Endodermal cell (in vitro differentiated cells): ENCODE measurements at regions not wholly inside any gene's neighbourhood (a gene's known extent, or its start where the extent isn't known, plus 50 kb on each side); places are given as distances from the start of the nearest gene placed in this dataset.

ENCODE experiments used
- DNase-seq: peaks from one replicate; pipeline ENCODE4 v3.0.0-alpha.2; 2017
- H3K27ac ChIP-seq: 2 replicates; pipeline ENCODE4 v1.5.1; 2013; ENCODE audit warnings: mild to moderate bottlenecking, low read depth, low read length, moderate library complexity
- H3K27me3 ChIP-seq: 2 replicates; pipeline ENCODE4 v1.6.1; 2013; ENCODE audit warnings: mild to moderate bottlenecking, low read length, moderate library complexity; ENCODE audit not compliant: insufficient read depth, control insufficient read depth, poor library complexity, severe bottlenecking
- H3K36me3 ChIP-seq: 2 replicates; pipeline ENCODE4 v1.7.0; 2013; ENCODE audit warnings: mild to moderate bottlenecking, low read length, moderate library complexity; ENCODE audit not compliant: control insufficient read depth, insufficient read depth
- H3K4me1 ChIP-seq: one replicate; pipeline ENCODE4 v1.7.0; 2013; ENCODE audit warnings: low read length; ENCODE audit not compliant: control insufficient read depth, insufficient read depth
- H3K4me3 ChIP-seq: 2 replicates; pipeline ENCODE4 v1.5.1; 2013; ENCODE audit warnings: mild to moderate bottlenecking, low read length, moderate library complexity
- H3K9ac ChIP-seq: 2 replicates; pipeline ENCODE4 v1.6.1; 2013; ENCODE audit warnings: mild to moderate bottlenecking, low read length, moderate library complexity; ENCODE audit not compliant: poor library complexity, severe bottlenecking; ENCODE audit errors: extremely low read depth
- H3K9me3 ChIP-seq: 2 replicates; pipeline ENCODE4 v1.6.1; 2013; ENCODE audit warnings: mild to moderate bottlenecking, low read length, moderate library complexity; ENCODE audit not compliant: control insufficient read depth
- H3K27ac Mint-ChIP-seq: 2 replicates; pipeline ENCODE4 v1.8.0; 2020; ENCODE audit warnings: mixed read lengths
- H3K27me3 Mint-ChIP-seq: 2 replicates; pipeline ENCODE4 v1.8.0; 2021; ENCODE audit warnings: mild to moderate bottlenecking, mixed read lengths; ENCODE audit not compliant: insufficient read depth
- H3K36me3 Mint-ChIP-seq: 2 replicates; pipeline ENCODE4 v1.8.0; 2020; ENCODE audit warnings: low read depth, mixed read lengths
- H3K4me1 Mint-ChIP-seq: 2 replicates; pipeline ENCODE4 v1.8.0; 2020; ENCODE audit warnings: mixed read lengths
- H3K4me3 Mint-ChIP-seq: 2 replicates; pipeline ENCODE4 v1.8.0; 2020; ENCODE audit warnings: mild to moderate bottlenecking, moderate library complexity, mixed read lengths
- H3K9me3 Mint-ChIP-seq: 2 replicates; pipeline ENCODE4 v1.8.0; 2020; ENCODE audit warnings: mild to moderate bottlenecking, mixed read lengths
- CTCF ChIP-seq: fragments of 200-600 bp; sonication (generic); conservative IDR thresholded peaks from 2 replicates; pipeline ENCODE4 v1.5.0; 2021; ENCODE audit warnings: antibody characterized with exemption, mild to moderate bottlenecking
- WGBS, 2 experiments: methylation state at CpG; one replicate each; pipeline versions ENCODE4 v1.1.5 to v1.1.7; 2013; ENCODE audit warnings: missing lambda C conversion rate in 2 of 2, mixed read lengths in 1 of 2; ENCODE audit not compliant: insufficient coverage in 1 of 2, insufficient read length in 1 of 2; 5-methylcytosine and 5-hydroxymethylcytosine counted together

GRCh38 chr13:111970494-111971141 is 96.3 kb upstream of the SOX1 start:
- Mint-ChIP-seq H3K4me3 (no peak overlapping the region), H3K9me3 (peaks cover 11% of the 10 kb centered on the region), H3K27ac (no peak overlapping the region), H3K4me1 (peaks cover 6% of the 10 kb centered on the region), H3K27me3 (peaks cover 20% of the 10 kb centered on the region), H3K36me3 (no peaks in the 10 kb centered on the region)
- Histone ChIP-seq H3K4me1 (no peaks in the 10 kb centered on the region), H3K27ac (no peak overlapping the region), H3K27me3 (peaks cover 22% of the 10 kb centered on the region), H3K4me3 (no peak overlapping the region), H3K36me3 (no peaks in the 10 kb centered on the region), H3K9ac (no peak overlapping the region), H3K9me3 (no peaks in the 10 kb centered on the region)
- no peak for DNase-seq
- WGBS, 2 experiments, result 86 to 88% methylated on average over 14 to 18 of the region's 18 CpGs
- TF ChIP-seq CTCF, result no peak

GRCh38 chr13:111971891-111972780 is 94.8 kb upstream of the SOX1 start:
- no peaks in the 10 kb centered on the region for H3K36me3 ChIP-seq
- no peaks in the 10 kb centered on the region for H3K9me3 ChIP-seq
- H3K4me1 ChIP-seq, result no peaks in the 10 kb centered on the region
- Mint-ChIP-seq H3K4me3 (no peak overlapping the region), H3K4me1 (peaks cover 6% of the 10 kb centered on the region), H3K27ac (no peak overlapping the region), H3K36me3 (no peaks in the 10 kb centered on the region), H3K9me3 (peaks cover 11% of the 10 kb centered on the region), H3K27me3 (peaks cover 20% of the 10 kb centered on the region)
- WGBS, 2 experiments, result 78 to 84% methylated on average over 15 to 25 of the region's 25 CpGs
- H3K4me3 ChIP-seq, result no peak overlapping the region
- no peak for TF ChIP-seq CTCF
- peaks cover 22% of the 10 kb centered on the region for H3K27me3 ChIP-seq
- peak overlapping the region; percentile 27 for H3K27ac ChIP-seq
- no peak overlapping the region for H3K9ac ChIP-seq
- no peak for DNase-seq

- H3K27ac ChIP-seq, result peak overlapping the region; percentile 15
- no peaks in the 10 kb centered on the region for H3K36me3 ChIP-seq
- Mint-ChIP-seq H3K4me1 (peaks cover 6% of the 10 kb centered on the region), H3K27ac (no peak overlapping the region), H3K4me3 (no peak overlapping the region), H3K9me3 (peaks cover 11% of the 10 kb centered on the region), H3K27me3 (peaks cover 20% of the 10 kb centered on the region), H3K36me3 (no peaks in the 10 kb centered on the region)
- H3K27me3 ChIP-seq, result peaks cover 22% of the 10 kb centered on the region
- DNase-seq, result no peak
- no peak overlapping the region for H3K4me3 ChIP-seq
- no peaks in the 10 kb centered on the region for H3K9me3 ChIP-seq
- no peaks in the 10 kb centered on the region for H3K4me1 ChIP-seq
- H3K9ac ChIP-seq, result no peak overlapping the region
- WGBS, 2 experiments, result 61 to 67% methylated on average over 6 to 15 of the region's 15 CpGs
- no peak for TF ChIP-seq CTCF
These were observed 93.8 kb upstream of the SOX1 start for GRCh38 chr13:111973186-111973585.
